ENCODE measurements at regions not wholly inside any gene's neighbourhood (a gene's known extent, or its start where the extent isn't known, plus 50 kb on each side); places are given as distances from the start of the nearest gene placed in this dataset.

- H3K23me2 ChIP-seq (ENCODE audit: low read depth, low read length), result no peaks in the 10 kb centered on the region
- H3K79me1 ChIP-seq (ENCODE audit: low read depth, low read length), result no peaks in the 10 kb centered on the region
- no peaks in the 10 kb centered on the region for H3K4me1 ChIP-seq (replicated peaks in 1 of 4; ENCODE audit: control insufficient read depth in 3 of 4, insufficient read depth in 4 of 4, low read length in 3 of 4)
- CTCF ChIA-PET (ENCODE audit: partially characterized antibody), result interaction anchor here (0.7 to 1.7 kb wide), 4 partner anchors 16 to 406 kb away, joined by 3 to 6 read pairs (median 4); no protein-coding TSS in a partner anchor
- no peak overlapping the region for H4K8ac ChIP-seq (ENCODE audit: extremely low read depth, insufficient read depth, low read length)
- TF ChIP-seq POU5F1 (IDR thresholded peaks at IDR 0.05; ENCODE audit: low read depth, low read length) (no peak), CTBP2 (IDR thresholded peaks at IDR 0.05; ENCODE audit: borderline replicate concordance, insufficient read depth, insufficient read length, low read length) (no peak), SAP30 (IDR thresholded peaks at IDR 0.05; ENCODE audit: insufficient read depth, insufficient replicate concordance, low read length) (no peak), CTCF (IDR thresholded peaks at IDR 0.05; ENCODE audit: control extremely low read depth in 1 of 3, insufficient read depth in 1 of 3, low read depth in 1 of 3, low read length in 3 of 3) (no peak), FOSL1 (IDR thresholded peaks at IDR 0.05; ENCODE audit: insufficient read depth, low read depth, low read length) (no peak), TAF7 (optimal IDR thresholded peaks at IDR 0.05; ENCODE audit: borderline replicate concordance, low read depth, low read length) (no peak), SP4 (IDR thresholded peaks at IDR 0.05; ENCODE audit: low read length) (no peak)
- TF ChIP-seq, protein P1, sequence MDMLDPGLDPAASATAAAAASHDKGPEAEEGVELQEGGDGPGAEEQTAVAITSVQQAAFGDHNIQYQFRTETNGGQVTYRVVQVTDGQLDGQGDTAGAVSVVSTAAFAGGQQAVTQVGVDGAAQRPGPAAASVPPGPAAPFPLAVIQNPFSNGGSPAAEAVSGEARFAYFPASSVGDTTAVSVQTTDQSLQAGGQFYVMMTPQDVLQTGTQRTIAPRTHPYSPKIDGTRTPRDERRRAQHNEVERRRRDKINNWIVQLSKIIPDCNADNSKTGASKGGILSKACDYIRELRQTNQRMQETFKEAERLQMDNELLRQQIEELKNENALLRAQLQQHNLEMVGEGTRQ (IDR thresholded peaks at IDR 0.05; ENCODE audit: low read length), result no peak
- TF ChIP-seq, protein P2, sequence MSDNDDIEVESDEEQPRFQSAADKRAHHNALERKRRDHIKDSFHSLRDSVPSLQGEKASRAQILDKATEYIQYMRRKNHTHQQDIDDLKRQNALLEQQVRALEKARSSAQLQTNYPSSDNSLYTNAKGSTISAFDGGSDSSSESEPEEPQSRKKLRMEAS (IDR thresholded peaks at IDR 0.05), result no peak
- H3K23ac ChIP-seq (ENCODE audit: insufficient read length), result no peak overlapping the region
- no peak overlapping the region for H4K5ac ChIP-seq (ENCODE audit: insufficient read length, low read depth, low read length)
- no peak overlapping the region for H3K4ac ChIP-seq (replicated peaks; ENCODE audit: insufficient read length, low read depth, low read length)
- H2BK12ac ChIP-seq (ENCODE audit: low read depth, low read length), result no peak overlapping the region
- H3K27ac ChIP-seq (ENCODE audit: low read depth, low read length), result no peak overlapping the region
- H3K79me2 ChIP-seq (ENCODE audit: control insufficient read depth in 1 of 2, insufficient read depth in 2 of 2, low read length in 2 of 2), result no peaks in the 10 kb centered on the region
- FAIRE-seq (no peak), DNase-seq (ENCODE audit: low read depth in 1 of 2, low spot score in 2 of 2) (no peak)
- H3K9me3 ChIP-seq (ENCODE audit: insufficient read depth in 2 of 2, low read depth in 1 of 2, low read length in 1 of 2), result no peaks in the 10 kb centered on the region
- H2BK5ac ChIP-seq (ENCODE audit: low read depth, low read length), result no peak overlapping the region
- H3K56ac ChIP-seq (replicated peaks; ENCODE audit: insufficient read length, low read depth, low read length), result no peak overlapping the region
- H3K9ac ChIP-seq (replicated peaks in 1 of 4; ENCODE audit: extremely low read depth in 1 of 4, low read depth in 3 of 4, low read length in 3 of 4), result no peak overlapping the region
- no peak overlapping the region for H3K4me2 ChIP-seq (ENCODE audit: insufficient read depth in 1 of 2, low read depth in 2 of 2, low read length in 2 of 2)
- no peak overlapping the region for H3K18ac ChIP-seq (ENCODE audit: extremely low read depth, low read length)
- H4K91ac ChIP-seq (replicated peaks; ENCODE audit: insufficient read length, low read length), result no peak overlapping the region
- POLR2A ChIA-PET (ENCODE audit: partially characterized antibody), result no interaction called here
- no peaks in the 10 kb centered on the region for H4K20me1 ChIP-seq (replicated peaks in 1 of 2; ENCODE audit: control insufficient read depth in 1 of 2, insufficient read depth in 2 of 2, low read length in 2 of 2)
- H3K4me3 ChIP-seq (ENCODE audit: extremely low read depth in 1 of 4, insufficient read depth in 2 of 4, low read depth in 3 of 4, low read length in 4 of 4), result no peak overlapping the region
- H3K27me3 ChIP-seq (replicated peaks in 1 of 4; ENCODE audit: control insufficient read depth in 3 of 4, extremely low read depth in 1 of 4, insufficient read depth in 3 of 4, low read length in 3 of 4), result no peaks in the 10 kb centered on the region
- no peak overlapping the region for H2AK5ac ChIP-seq (ENCODE audit: low read depth, low read length)
- WGBS, 2 experiments (ENCODE audit: extremely low coverage in 1 of 2, insufficient coverage in 1 of 2, insufficient read length in 1 of 2, insufficient replicate concordance in 2 of 2, low coverage in 1 of 2, low lambda C conversion rate in 2 of 2, missing lambda C conversion rate in 1 of 2), result 81% methylated on average over 6 of the region's 6 CpGs; no CpG with 5 or more reads in 1 of the 2 experiments
- no peak overlapping the region for H2AFZ ChIP-seq (ENCODE audit: low read length)
- no peak overlapping the region for H3K14ac ChIP-seq (ENCODE audit: insufficient read length)
- no peaks in the 10 kb centered on the region for H3K36me3 ChIP-seq (ENCODE audit: control insufficient read depth in 2 of 4, insufficient read depth in 4 of 4, low read length in 3 of 4)
- no peak overlapping the region for H2BK15ac ChIP-seq (ENCODE audit: low read length)
- H2BK20ac ChIP-seq (ENCODE audit: low read length), result no peak overlapping the region
- H2BK120ac ChIP-seq (replicated peaks; ENCODE audit: low read depth, low read length), result no peak overlapping the region
Measured at GRCh38 chr2:133957724-133958480, 296.0 kb upstream of the MGAT5 start.

All from H1 (cell line).